Hepatocyte (in vitro differentiated cells): ENCODE measurements at regions not wholly inside any gene's neighbourhood (a gene's known extent, or its start where the extent isn't known, plus 50 kb on each side); places are given as distances from the start of the nearest gene placed in this dataset.

Experiments
- DNase-seq: peaks from one replicate; pipeline ENCODE4 v3.0.0-alpha.2; 2016; ENCODE audit warnings: low spot score
- H2AFZ ChIP-seq: fragments of 200-600 bp; sonication (generic); 2 replicates; pipeline ENCODE4 v1.6.0; 2016; ENCODE audit warnings: antibody characterized with exemption, mild to moderate bottlenecking
- H3K27ac ChIP-seq: fragments of 200-600 bp; sonication (generic); 2 replicates; pipeline ENCODE4 v1.5.1; 2016; ENCODE audit warnings: mild to moderate bottlenecking
- H3K27me3 ChIP-seq: fragments of 200-600 bp; sonication (generic); 2 replicates; pipeline ENCODE4 v1.6.1; 2016
- H3K36me3 ChIP-seq: fragments of 200-600 bp; sonication (generic); replicated peaks from 2 replicates; pipeline ENCODE4 v1.5.1; 2016; ENCODE audit warnings: low read depth; ENCODE audit not compliant: insufficient read depth
- H3K4me1 ChIP-seq: fragments of 200-600 bp; sonication (generic); 2 replicates; pipeline ENCODE4 v1.5.1; 2016; ENCODE audit warnings: mild to moderate bottlenecking, moderate library complexity; ENCODE audit not compliant: insufficient read depth
- H3K4me2 ChIP-seq: fragments of 200-600 bp; sonication (generic); 2 replicates; pipeline ENCODE4 v1.6.0; 2016
- H3K4me3 ChIP-seq: fragments of 200-600 bp; sonication (generic); 2 replicates; pipeline ENCODE4 v1.5.1; 2016; ENCODE audit warnings: mild to moderate bottlenecking
- H3K79me2 ChIP-seq: fragments of 200-600 bp; sonication (generic); 2 replicates; pipeline ENCODE4 v1.6.0; 2017; ENCODE audit warnings: mild to moderate bottlenecking
- H3K9me2 ChIP-seq: fragments of 200-600 bp; sonication (generic); replicated peaks from 2 replicates; pipeline ENCODE4 v1.6.0; 2017; ENCODE audit warnings: mild to moderate bottlenecking; ENCODE audit not compliant: insufficient read depth
- H3K9me3 ChIP-seq: fragments of 200-600 bp; sonication (generic); 2 replicates; pipeline ENCODE4 v1.5.1; 2016; ENCODE audit warnings: low read depth, mild to moderate bottlenecking
- H4K20me1 ChIP-seq: fragments of 200-600 bp; sonication (generic); 2 replicates; pipeline ENCODE4 v1.6.0; 2016; ENCODE audit warnings: mild to moderate bottlenecking; ENCODE audit not compliant: insufficient read depth, poor library complexity, severe bottlenecking
- EZH2 ChIP-seq: fragments of 200-600 bp; sonication (generic); IDR thresholded peaks from 2 replicates; pipeline ENCODE4 v1.6.1; 2016; ENCODE audit warnings: antibody characterized with exemption, mild to moderate bottlenecking, borderline replicate concordance
- EZH2phosphoT487 ChIP-seq: fragments of 200-600 bp; sonication (generic); IDR thresholded peaks from one replicate; pipeline ENCODE4 v1.6.1; 2018; ENCODE audit warnings: antibody characterized with exemption, mild to moderate bottlenecking, low read depth, moderate library complexity; ENCODE audit not compliant: unreplicated experiment, severe bottlenecking
- WGBS: methylation state at CpG from one replicate; pipeline ENCODE4 v1.1.6; 2016; ENCODE audit warnings: low lambda C conversion rate; ENCODE audit errors: missing lambda C conversion rate; 5-methylcytosine and 5-hydroxymethylcytosine counted together
- TF ChIP-seq, protein P1 (sequence below): fragments of 200-600 bp; sonication (generic); IDR thresholded peaks from 2 replicates; pipeline ENCODE4 v1.5.1; 2016; ENCODE audit warnings: antibody characterized with exemption, mild to moderate bottlenecking; ENCODE audit not compliant: poor library complexity

DNA sequence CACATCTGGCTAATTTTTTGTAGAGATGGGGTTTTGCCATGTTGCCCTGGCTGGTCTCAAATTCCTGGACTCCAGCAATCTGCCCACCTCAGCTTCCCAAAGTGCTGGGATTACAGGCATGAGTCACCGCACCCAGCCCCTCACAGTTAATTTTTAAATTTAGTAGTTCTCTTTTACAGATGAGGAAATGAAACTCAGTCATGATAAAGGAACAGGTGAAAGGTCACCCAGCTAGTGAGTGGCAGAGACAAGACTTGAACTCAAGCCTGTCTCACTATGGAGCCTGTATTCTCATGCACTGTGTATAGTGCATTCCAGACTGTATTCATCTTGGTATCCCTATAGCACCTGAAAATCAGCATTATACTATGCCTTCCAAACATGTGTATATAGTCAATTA lies 77.1 kb upstream of the WSB1 start:
- no peak for DNase-seq
- Histone ChIP-seq H3K9me2 (no peaks in the 10 kb centered on the region), H3K36me3 (no peaks in the 10 kb centered on the region), H3K4me2 (no peak overlapping the region), H3K4me1 (no peaks in the 10 kb centered on the region), H3K9me3 (no peaks in the 10 kb centered on the region), H3K79me2 (no peaks in the 10 kb centered on the region), H3K4me3 (no peak overlapping the region), H3K27me3 (no peaks in the 10 kb centered on the region), H2AFZ (no peak overlapping the region), H4K20me1 (no peaks in the 10 kb centered on the region), H3K27ac (no peak overlapping the region)
- WGBS, result 96% methylated on average over 1 of the region's 1 CpG
- no peak for TF ChIP-seq EZH2
- TF ChIP-seq, protein P1, sequence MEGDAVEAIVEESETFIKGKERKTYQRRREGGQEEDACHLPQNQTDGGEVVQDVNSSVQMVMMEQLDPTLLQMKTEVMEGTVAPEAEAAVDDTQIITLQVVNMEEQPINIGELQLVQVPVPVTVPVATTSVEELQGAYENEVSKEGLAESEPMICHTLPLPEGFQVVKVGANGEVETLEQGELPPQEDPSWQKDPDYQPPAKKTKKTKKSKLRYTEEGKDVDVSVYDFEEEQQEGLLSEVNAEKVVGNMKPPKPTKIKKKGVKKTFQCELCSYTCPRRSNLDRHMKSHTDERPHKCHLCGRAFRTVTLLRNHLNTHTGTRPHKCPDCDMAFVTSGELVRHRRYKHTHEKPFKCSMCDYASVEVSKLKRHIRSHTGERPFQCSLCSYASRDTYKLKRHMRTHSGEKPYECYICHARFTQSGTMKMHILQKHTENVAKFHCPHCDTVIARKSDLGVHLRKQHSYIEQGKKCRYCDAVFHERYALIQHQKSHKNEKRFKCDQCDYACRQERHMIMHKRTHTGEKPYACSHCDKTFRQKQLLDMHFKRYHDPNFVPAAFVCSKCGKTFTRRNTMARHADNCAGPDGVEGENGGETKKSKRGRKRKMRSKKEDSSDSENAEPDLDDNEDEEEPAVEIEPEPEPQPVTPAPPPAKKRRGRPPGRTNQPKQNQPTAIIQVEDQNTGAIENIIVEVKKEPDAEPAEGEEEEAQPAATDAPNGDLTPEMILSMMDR, result no peak
- no peak for TF ChIP-seq EZH2phosphoT487

DNA sequence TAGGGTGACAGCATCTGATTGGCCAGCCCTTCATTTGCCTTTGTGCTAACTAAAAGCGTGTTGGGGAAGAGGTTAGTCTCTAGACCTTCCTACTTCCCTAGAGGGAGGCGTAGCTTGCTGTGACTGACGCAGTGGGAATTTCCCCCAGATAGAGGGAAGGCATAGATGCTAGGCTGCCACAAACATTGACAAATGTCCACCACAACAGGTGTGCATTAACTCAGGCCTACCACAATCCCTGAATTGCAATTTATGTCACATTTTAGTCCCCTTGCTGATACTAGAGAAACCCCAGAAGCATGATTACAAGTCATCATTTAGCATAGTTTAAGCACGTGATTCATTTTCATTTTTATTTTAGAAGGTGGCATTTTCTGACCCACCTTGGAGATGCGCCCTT lies 76.3 kb upstream of the WSB1 start:
- H3K27me3 ChIP-seq, result no peaks in the 10 kb centered on the region
- WGBS, result 75% methylated on average over 5 of the region's 5 CpGs

DNA sequence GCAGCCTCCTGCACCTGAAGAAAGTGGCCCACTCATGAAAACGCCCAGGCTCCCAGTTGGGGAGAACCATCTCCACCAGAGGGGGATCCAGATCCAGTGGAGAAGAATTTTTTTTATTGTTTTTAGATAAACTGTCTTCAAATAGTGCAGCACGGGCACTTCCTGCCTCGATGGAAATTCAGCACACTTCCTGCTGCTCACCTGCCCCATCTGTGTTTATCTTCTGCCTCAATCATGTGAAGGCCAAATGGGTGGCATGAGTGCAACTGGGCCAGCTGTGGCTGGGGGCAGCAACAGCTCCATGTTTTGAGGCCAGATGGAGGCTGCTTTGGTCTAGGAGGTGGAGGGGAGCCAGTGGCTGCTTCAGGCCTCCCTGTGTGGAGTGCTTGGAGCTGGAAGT lies 75.9 kb upstream of the WSB1 start:
- H3K9me3 ChIP-seq, result no peaks in the 10 kb centered on the region
- no peak overlapping the region for H2AFZ ChIP-seq
- no peak overlapping the region for H3K27ac ChIP-seq
- H3K9me2 ChIP-seq, result no peaks in the 10 kb centered on the region
- no peak overlapping the region for H3K4me3 ChIP-seq
- TF ChIP-seq, protein P1, result no peak
- TF ChIP-seq EZH2 (no peak), EZH2phosphoT487 (no peak)
- no peak overlapping the region for H3K4me2 ChIP-seq
- H3K4me1 ChIP-seq, result no peaks in the 10 kb centered on the region
- H3K27me3 ChIP-seq, result no peaks in the 10 kb centered on the region
- no peaks in the 10 kb centered on the region for H3K36me3 ChIP-seq
- WGBS, result 81% methylated on average over 3 of the region's 3 CpGs
- DNase-seq, result no peak
- H3K79me2 ChIP-seq, result no peaks in the 10 kb centered on the region
- no peaks in the 10 kb centered on the region for H4K20me1 ChIP-seq

More for the DNA sequence above, 76.3 kb upstream of the WSB1 start:
- Histone ChIP-seq H3K4me3 (no peak overlapping the region), H3K4me2 (no peak overlapping the region), H3K79me2 (no peaks in the 10 kb centered on the region), H4K20me1 (no peaks in the 10 kb centered on the region), H3K9me3 (no peaks in the 10 kb centered on the region), H2AFZ (no peak overlapping the region), H3K27ac (no peak overlapping the region), H3K4me1 (no peaks in the 10 kb centered on the region), H3K9me2 (no peaks in the 10 kb centered on the region), H3K36me3 (no peaks in the 10 kb centered on the region)
- DNase-seq, result no peak
- TF ChIP-seq, protein P1, result no peak
- TF ChIP-seq EZH2 (no peak), EZH2phosphoT487 (no peak)

DNA sequence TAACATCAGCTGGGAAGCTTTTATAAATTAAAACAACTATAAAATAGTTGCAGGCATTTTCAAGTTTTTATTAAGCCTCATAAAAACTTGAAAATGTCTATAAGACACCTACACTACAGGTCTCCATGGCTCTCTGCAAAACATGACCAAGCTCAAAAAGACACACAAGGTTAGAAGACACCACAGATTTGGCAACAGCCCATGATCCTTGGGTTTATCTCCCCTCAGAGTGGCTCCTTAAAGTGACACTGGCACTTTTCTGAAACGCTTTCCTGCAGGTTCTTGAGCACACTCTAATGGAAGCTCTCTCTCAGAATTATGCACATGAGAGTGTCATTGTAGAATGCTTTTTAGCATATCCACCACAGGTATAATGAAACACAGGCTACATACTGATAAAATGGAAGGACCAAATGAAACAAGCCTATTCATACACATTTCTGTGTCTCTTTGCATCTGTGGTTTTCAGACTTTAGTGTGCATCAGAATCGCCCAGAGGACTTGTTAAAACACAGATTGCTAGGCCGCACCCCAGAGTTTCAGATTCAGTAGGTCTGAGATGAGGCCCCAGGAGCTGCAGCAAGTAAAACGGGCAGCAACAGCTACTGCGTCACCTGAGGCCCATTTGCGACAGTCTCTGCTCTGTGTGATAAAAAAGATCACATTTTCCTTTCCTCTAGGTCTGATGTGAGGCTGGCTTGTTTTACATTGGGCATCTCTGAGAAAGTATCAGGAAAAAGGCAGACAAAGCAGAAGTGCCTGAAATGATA lies 75.0 kb upstream of the WSB1 start:
- TF ChIP-seq, protein P1, result no peak
- TF ChIP-seq EZH2 (no peak), EZH2phosphoT487 (no peak)
- Histone ChIP-seq H3K27ac (no peak overlapping the region), H3K36me3 (no peaks in the 10 kb centered on the region), H4K20me1 (no peaks in the 10 kb centered on the region), H3K27me3 (no peaks in the 10 kb centered on the region), H3K4me1 (no peaks in the 10 kb centered on the region), H3K79me2 (no peaks in the 10 kb centered on the region), H3K4me2 (no peak overlapping the region), H2AFZ (no peak overlapping the region), H3K9me3 (no peaks in the 10 kb centered on the region), H3K4me3 (no peak overlapping the region), H3K9me2 (no peaks in the 10 kb centered on the region)
- 69% methylated on average over 6 of the region's 6 CpGs for WGBS
- DNase-seq, result no peak
